GM21717 (cell line): ENCODE measurements at regions not wholly inside any gene's neighbourhood (a gene's known extent, or its start where the extent isn't known, plus 50 kb on each side); places are given as distances from the start of the nearest gene placed in this dataset.
A peak's percentile ranks its signal among the peaks of the same experiment; 100 is the strongest.
"Not testable (repeated sequence)": the region's sequence is repeated elsewhere in the genome, so short reads cannot be mapped to it uniquely, and the experiment has no call there.

Experiments used
- ATAC-seq: cut with Tn5 transposase; IDR thresholded peaks from one replicate; pipeline ENCODE4 v1.9.1; 2021; ENCODE audit warnings: mild to moderate bottlenecking, moderate library complexity; ENCODE audit not compliant: unreplicated experiment

- no peak for ATAC-seq
These were observed 86.8 kb downstream of the NDUFA12 start for GRCh38 chr12:94916663-94917062.

- no peak for ATAC-seq
These were observed 93.8 kb downstream of the NDUFA12 start for GRCh38 chr12:94909663-94910062.

DNA sequence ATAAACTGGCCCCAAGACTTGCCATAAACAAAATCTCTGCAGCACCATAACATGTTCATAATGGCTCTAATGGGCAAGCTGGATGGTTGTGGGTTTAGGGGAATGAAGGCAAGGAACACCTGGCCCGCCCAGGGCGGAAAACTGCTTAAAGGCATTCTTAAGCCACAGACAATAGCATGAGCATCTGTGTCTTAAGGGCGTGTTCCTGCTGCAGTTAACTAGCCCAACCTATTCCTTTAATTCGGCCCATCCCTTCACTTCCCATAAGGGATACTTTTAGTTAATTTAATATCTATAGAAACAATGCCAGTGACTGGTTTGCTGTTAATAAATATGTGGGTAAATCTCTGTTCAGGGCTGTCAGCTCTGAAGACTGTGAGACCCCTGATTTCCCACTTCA, 97.7 kb downstream of the NDUFA12 start:
- ATAC-seq = not testable (repeated sequence)

- ATAC-seq = no peak
These were observed 103.0 kb downstream of the NDUFA12 start for GRCh38 chr12:94900496-94900895.

- ATAC-seq = no peak
These were observed 105.1 kb downstream of the NDUFA12 start for GRCh38 chr12:94898388-94898787.

- ATAC-seq = no peak
These were observed 110.8 kb downstream of the NDUFA12 start for GRCh38 chr12:94892544-94893267.

DNA sequence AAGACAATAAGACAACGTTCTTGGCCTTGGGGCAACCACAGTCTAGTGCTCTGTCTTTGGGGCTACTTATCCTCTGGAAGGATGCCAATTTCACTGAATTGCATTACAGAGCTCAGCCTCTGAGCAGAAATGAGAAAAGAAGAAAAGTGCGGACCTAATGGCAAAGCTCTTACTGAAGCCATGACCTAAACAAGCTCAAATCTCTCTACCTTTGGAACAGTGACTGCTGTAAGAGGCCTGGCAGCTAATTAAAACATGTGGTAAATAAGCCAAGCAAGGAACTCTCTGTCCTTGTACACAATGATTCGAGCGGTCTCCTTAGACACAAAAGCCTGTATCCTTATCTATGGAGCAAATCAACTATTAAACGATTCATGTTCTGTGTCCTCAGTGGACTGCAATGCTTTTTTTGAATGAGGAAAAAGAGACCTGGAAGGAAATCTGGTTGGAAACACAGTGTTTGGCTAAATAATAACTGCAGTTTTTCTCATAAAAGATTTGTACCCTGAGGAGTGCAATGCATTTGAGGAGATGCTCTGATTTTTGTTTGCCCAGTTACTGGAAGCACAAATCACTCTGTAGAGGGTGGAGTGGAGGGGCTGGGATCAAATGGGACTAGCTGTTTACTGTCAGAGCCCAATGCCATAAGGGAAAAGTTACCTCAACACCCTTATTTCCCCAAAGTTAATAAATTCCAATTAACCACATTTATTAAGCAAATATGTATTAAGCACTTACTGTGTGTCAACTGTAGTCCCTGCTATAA, 113.9 kb downstream of the NDUFA12 start:
- ATAC-seq = no peak

GRCh38 chr12:94879542-94879941, 124.0 kb downstream of the NDUFA12 start:
- no peak for ATAC-seq

DNA sequence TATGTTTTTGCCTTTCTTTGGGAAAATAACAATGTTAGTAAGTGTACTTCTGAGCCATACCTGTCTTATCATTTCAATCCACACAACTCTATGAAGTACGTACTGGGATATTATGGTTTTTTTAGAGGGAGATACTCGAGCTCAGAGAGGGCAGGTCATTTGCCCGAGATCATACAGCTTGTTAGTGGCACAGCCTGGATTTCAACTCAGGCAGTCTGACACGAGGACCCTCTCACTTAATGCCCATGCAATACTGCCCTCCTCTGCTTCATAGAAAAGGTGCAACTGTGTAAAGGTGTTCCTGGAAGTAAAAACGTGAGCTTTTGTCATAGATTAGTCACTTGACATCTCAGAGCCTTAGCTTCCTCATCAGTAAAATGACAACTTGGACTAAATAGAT, 128.0 kb downstream of the NDUFA12 start:
- peak; percentile 42 for ATAC-seq

- ATAC-seq = no peak
These were observed 128.8 kb downstream of the NDUFA12 start for GRCh38 chr12:94874518-94875302.

GRCh38 chr12:94873734-94874517, 129.6 kb downstream of the NDUFA12 start:
- ATAC-seq = peak; percentile 5

DNA sequence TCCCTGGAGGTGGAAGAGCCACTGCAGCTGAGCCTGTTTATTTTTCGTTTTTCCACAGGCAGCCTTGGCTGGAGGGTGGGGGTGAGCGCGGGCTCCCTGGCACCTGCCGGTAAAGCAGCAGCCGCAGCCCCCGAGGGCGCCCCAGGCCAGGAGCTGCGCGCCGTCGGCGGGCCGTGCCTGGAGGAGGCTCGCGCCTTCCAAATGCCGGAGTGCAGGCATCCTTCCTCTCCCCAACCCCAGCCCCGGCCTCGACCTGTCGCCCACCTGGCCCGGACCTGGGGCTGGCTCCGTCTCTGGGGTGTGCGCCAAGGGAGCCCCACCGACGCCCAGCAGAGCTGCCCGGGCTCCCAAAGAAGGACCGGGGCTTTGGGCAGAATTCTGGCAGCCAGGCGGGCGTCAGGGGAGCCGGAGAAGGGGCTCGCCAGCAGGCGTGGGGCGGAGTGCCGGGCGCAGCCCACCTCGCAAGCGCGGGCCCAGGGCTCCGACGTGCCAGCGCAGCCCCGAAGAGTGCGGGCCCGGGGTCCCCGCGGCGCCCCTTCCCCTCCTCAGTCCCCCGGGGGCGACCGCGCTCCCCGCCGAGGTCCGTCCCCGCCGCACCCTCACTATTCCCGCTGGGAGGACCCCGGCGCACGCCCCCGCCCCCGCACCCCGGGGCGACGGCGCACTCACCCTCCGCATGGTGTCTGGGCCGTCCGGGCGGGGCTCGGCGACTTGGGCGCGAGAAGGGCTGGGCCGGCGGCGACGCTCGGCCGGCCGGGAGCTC, 130.3 kb downstream of the NDUFA12 start:
- peak; percentile 87 for ATAC-seq

- no peak for ATAC-seq
These were observed 130.9 kb downstream of the NDUFA12 start for GRCh38 chr12:94872671-94872970.

- ATAC-seq = no peak
These were observed 131.4 kb downstream of the NDUFA12 start for GRCh38 chr12:94872007-94872653.

DNA sequence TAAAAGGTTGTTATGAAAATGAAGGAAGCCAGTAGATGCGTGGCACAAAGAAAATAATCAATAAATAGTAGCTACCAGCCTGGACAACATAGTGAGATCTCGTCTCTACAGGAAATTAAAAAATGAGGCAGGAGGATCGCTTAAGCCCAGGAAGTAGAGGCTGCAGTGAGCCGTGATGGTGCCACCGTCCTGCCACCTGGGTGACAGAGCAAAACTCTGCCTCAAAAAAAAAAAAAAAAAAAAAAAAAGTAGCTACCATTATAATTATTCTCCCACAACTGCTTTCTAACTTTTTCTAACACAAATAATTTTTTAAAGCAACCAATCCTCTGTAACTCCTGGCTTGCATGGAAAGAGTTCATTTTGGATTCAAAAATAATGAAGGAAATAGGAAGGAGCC, 133.0 kb downstream of the NDUFA12 start:
- no peak for ATAC-seq

DNA sequence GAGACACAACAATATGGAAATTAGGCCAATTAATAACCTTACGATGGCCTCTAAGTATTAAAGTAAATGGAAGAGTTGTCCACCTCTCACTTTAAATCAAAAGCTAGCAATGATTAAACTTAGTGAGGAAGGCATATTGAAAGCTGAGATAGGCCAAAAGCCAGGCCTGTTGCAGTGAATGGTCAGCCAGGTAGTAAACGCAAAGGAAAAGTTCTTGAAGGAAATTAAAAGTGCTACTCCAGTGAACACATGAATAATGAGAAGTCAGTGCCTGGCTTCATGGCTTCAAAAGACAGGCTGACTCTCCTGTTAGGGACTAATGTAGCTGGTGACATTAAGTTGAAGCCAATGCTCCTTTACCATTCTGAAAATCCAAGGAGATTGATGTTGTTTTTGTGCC, 135.3 kb downstream of the NDUFA12 start:
- no peak for ATAC-seq

- no peak for ATAC-seq
These were observed 136.2 kb downstream of the NDUFA12 start for GRCh38 chr12:94867066-94867855.

DNA sequence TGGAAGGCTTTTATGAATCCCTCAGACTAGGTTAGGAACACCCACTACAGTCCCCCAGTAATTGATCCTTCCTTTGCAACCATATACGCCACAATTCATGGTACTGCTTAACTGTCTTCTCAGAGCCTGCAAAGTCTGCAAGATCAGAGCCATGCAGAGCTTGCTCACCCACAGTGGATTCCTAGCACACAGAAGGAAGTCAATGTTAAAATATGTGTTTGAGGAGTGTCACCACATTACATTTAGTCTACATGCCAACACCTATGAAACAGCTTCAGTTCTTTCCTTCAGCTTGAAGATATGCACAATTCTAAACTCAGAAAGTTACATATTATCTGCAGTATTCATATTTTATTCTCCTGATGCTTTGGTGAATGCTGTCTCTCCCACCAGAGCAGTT, 138.5 kb downstream of the NDUFA12 start:
- ATAC-seq = no peak
